ENCODE measurements at regions not wholly inside any gene's neighbourhood (a gene's known extent, or its start where the extent isn't known, plus 50 kb on each side); places are given as distances from the start of the nearest gene placed in this dataset.

- TF ChIP-seq CTCF (IDR thresholded peaks at IDR 0.05) (no peak), POLR2A (IDR thresholded peaks at IDR 0.05) (no peak)
These were observed 616.7 kb downstream of the MCTP2 start for GRCh38 chr15:94848054-94848453.

All from uterus (tissue), 2 donors.